Hematopoietic multipotent progenitor cell treated with erythropoietin and hydrocortisone succinate and interleukin-3 and kit ligand, for 15 days (in vitro differentiated cells): ENCODE measurements at regions not wholly inside any gene's neighbourhood (a gene's known extent, or its start where the extent isn't known, plus 50 kb on each side); places are given as distances from the start of the nearest gene placed in this dataset.

ENCODE experiments used
- DNase-seq: peaks from one replicate; pipeline ENCODE4 v3.0.0-alpha.2; 2015; ENCODE audit warnings: low spot score

- DNase-seq: no peak
Measured at GRCh38 chr18:78655921-78656320, 323.7 kb upstream of the SALL3 start.

GRCh38 chr18:78656346-78656925, 323.2 kb upstream of the SALL3 start:
- no peak for DNase-seq

- no peak for DNase-seq
Measured at GRCh38 chr18:78658531-78658930, 321.1 kb upstream of the SALL3 start.

- no peak for DNase-seq
Measured at GRCh38 chr18:78659057-78659456, 320.6 kb upstream of the SALL3 start.

GRCh38 chr18:78659748-78660147, 319.9 kb upstream of the SALL3 start:
- DNase-seq: no peak

GRCh38 chr18:78660311-78660710, 319.3 kb upstream of the SALL3 start:
- no peak for DNase-seq

GRCh38 chr18:78661316-78661715, 318.3 kb upstream of the SALL3 start:
- no peak for DNase-seq

GRCh38 chr18:78662879-78663278, 316.7 kb upstream of the SALL3 start:
- no peak for DNase-seq

- DNase-seq: no peak
Measured at GRCh38 chr18:78664048-78664447, 315.6 kb upstream of the SALL3 start.

GRCh38 chr18:78664848-78665247, 314.8 kb upstream of the SALL3 start:
- DNase-seq: no peak

GRCh38 chr18:78665644-78666043, 314.0 kb upstream of the SALL3 start:
- DNase-seq: no peak

GRCh38 chr18:78666666-78667335, 312.8 kb upstream of the SALL3 start:
- DNase-seq: no peak

GRCh38 chr18:78670778-78671391, 308.7 kb upstream of the SALL3 start:
- DNase-seq: no peak

GRCh38 chr18:78671551-78671950, 308.1 kb upstream of the SALL3 start:
- DNase-seq: no peak

- no peak for DNase-seq
Measured at GRCh38 chr18:78672862-78673446, 306.7 kb upstream of the SALL3 start.

- DNase-seq: no peak
Measured at GRCh38 chr18:78673516-78674321, 305.9 kb upstream of the SALL3 start.

GRCh38 chr18:78675231-78675630, 304.4 kb upstream of the SALL3 start:
- DNase-seq: no peak

GRCh38 chr18:78676622-78677482, 302.8 kb upstream of the SALL3 start:
- no peak for DNase-seq

GRCh38 chr18:78677483-78678317, 301.9 kb upstream of the SALL3 start:
- no peak for DNase-seq

GRCh38 chr18:78678318-78678695, 301.3 kb upstream of the SALL3 start:
- DNase-seq: no peak

- DNase-seq: no peak
Measured at GRCh38 chr18:78679031-78679430, 300.6 kb upstream of the SALL3 start.
